H1 (cell line): ENCODE measurements at regions not wholly inside any gene's neighbourhood (a gene's known extent, or its start where the extent isn't known, plus 50 kb on each side); places are given as distances from the start of the nearest gene placed in this dataset.

Experiments used
- CTCF ChIA-PET: fragments of 300-600 bp; sonication (Branson Sonifier 250); formaldehyde crosslinking; loops from one replicate; lab custom pipeline; 2021; ENCODE audit not compliant: partially characterized antibody; lab: Charles Lee
- POLR2A ChIA-PET: fragments of 300-600 bp; sonication (Branson Sonifier 250); formaldehyde crosslinking; loops from one replicate; lab custom pipeline; 2021; ENCODE audit warnings: inconsistent platforms; ENCODE audit not compliant: partially characterized antibody; lab: Charles Lee
- DNase-seq, 2 experiments: peaks; one replicate each; pipeline versions ENCODE4 v3.0.0 to v3.0.0-alpha.2; 2010 to 2022; ENCODE audit warnings: low spot score in 2 of 2, low read depth in 1 of 2, mixed read lengths in 1 of 2
- FAIRE-seq: peaks from 2 replicates; lab custom pipeline; 2011; peaks lifted over from hg19 to GRCh38; lab: Jason Lieb, UNC
- H2AFZ ChIP-seq: 2 replicates; pipeline ENCODE4 v1.8.1; 2012; ENCODE audit warnings: low read length, inconsistent platforms
- H2AK5ac ChIP-seq: 2 replicates; pipeline ENCODE4 v1.6.1; 2013; ENCODE audit warnings: low read depth, low read length
- H2BK120ac ChIP-seq: replicated peaks from 2 replicates; pipeline ENCODE3; 2013; ENCODE audit warnings: low read depth, low read length, inconsistent platforms
- H2BK12ac ChIP-seq: 2 replicates; pipeline ENCODE4 v1.6.1; 2013; ENCODE audit warnings: low read depth, low read length
- H2BK15ac ChIP-seq: 2 replicates; pipeline ENCODE4 v1.6.1; 2013; ENCODE audit warnings: low read length
- H2BK20ac ChIP-seq: 2 replicates; pipeline ENCODE4 v1.6.1; 2013; ENCODE audit warnings: low read length
- H2BK5ac ChIP-seq: 2 replicates; pipeline ENCODE4 v1.6.1; 2013; ENCODE audit warnings: low read depth, low read length
- H3K14ac ChIP-seq: 2 replicates; pipeline ENCODE4 v1.6.1; 2013; ENCODE audit warnings: inconsistent platforms; ENCODE audit not compliant: insufficient read length
- H3K18ac ChIP-seq: 2 replicates; pipeline ENCODE4 v1.6.1; 2013; ENCODE audit warnings: low read length; ENCODE audit errors: extremely low read depth
- H3K23ac ChIP-seq: 2 replicates; pipeline ENCODE4 v1.6.1; 2013; ENCODE audit warnings: inconsistent platforms; ENCODE audit not compliant: insufficient read length
- H3K23me2 ChIP-seq: 2 replicates; pipeline ENCODE4 v1.6.1; 2013; ENCODE audit warnings: low read depth, low read length
- H3K27ac ChIP-seq: 2 replicates; pipeline ENCODE4 v1.6.1; 2011; ENCODE audit warnings: low read depth, low read length, inconsistent platforms
- H3K27me3 ChIP-seq, 4 experiments: replicated peaks in 1 of 4; 1 replicate in 1 of 4; 2 replicates in 3 of 4; pipeline versions ENCODE4 v1.6.1 to v1.8.1; 2011 to 2013; ENCODE audit warnings: low read length in 3 of 4, mild to moderate bottlenecking in 3 of 4, inconsistent platforms in 2 of 4, mixed read lengths in 2 of 4, moderate library complexity in 1 of 4; ENCODE audit not compliant: control insufficient read depth in 3 of 4, insufficient read depth in 3 of 4; ENCODE audit errors: extremely low read depth in 1 of 4
- H3K36me3 ChIP-seq, 4 experiments: 2 replicates each; pipeline versions ENCODE4 v1.6.1 to v1.8.1; 2011 to 2013; ENCODE audit warnings: mild to moderate bottlenecking in 4 of 4, low read length in 3 of 4, moderate library complexity in 2 of 4, control low read depth in 1 of 4, inconsistent platforms in 1 of 4; ENCODE audit not compliant: insufficient read depth in 4 of 4, control insufficient read depth in 2 of 4
- H3K4ac ChIP-seq: replicated peaks from 2 replicates; pipeline ENCODE3; 2013; ENCODE audit warnings: low read length, low read depth, mixed read lengths, inconsistent platforms; ENCODE audit not compliant: insufficient read length
- H3K4me1 ChIP-seq, 4 experiments: replicated peaks in 1 of 4; 1 replicate in 1 of 4; 2 replicates in 3 of 4; pipeline versions ENCODE4 v1.6.1 to v1.8.1; 2011 to 2013; ENCODE audit warnings: low read length in 3 of 4, inconsistent platforms in 2 of 4, mixed read lengths in 1 of 4; ENCODE audit not compliant: insufficient read depth in 4 of 4, control insufficient read depth in 3 of 4
- H3K4me2 ChIP-seq, 2 experiments: 2 replicates each; pipeline versions ENCODE4 v1.6.1 to v1.8.1; 2011 to 2013; ENCODE audit warnings: low read depth in 2 of 2, low read length in 2 of 2, control low read depth in 1 of 2, inconsistent platforms in 1 of 2, mild to moderate bottlenecking in 1 of 2; ENCODE audit not compliant: insufficient read depth in 1 of 2
- H3K4me3 ChIP-seq, 4 experiments: fragments of 200-600, 300-600 bp in 1 of 4; sonication (generic), shearing (Covaris generic), sonication (Bioruptor Twin) in 1 of 4; 2 replicates each; pipeline versions ENCODE4 v1.5.1 to v1.8.1; 2011 to 2016; ENCODE audit warnings: low read length in 4 of 4, low read depth in 3 of 4, control low read depth in 2 of 4, inconsistent platforms in 2 of 4, mild to moderate bottlenecking in 2 of 4, mixed read lengths in 1 of 4, moderate library complexity in 1 of 4; ENCODE audit not compliant: insufficient read depth in 2 of 4; ENCODE audit errors: extremely low read depth in 1 of 4
- H3K56ac ChIP-seq: replicated peaks from 2 replicates; pipeline ENCODE3; 2013; ENCODE audit warnings: low read depth, mild to moderate bottlenecking, mixed read lengths, low read length, inconsistent platforms; ENCODE audit not compliant: insufficient read length
- H3K79me1 ChIP-seq: 2 replicates; pipeline ENCODE4 v1.6.1; 2013; ENCODE audit warnings: low read depth, low read length, control low read depth
- H3K79me2 ChIP-seq, 2 experiments: 2 replicates each; pipeline versions ENCODE4 v1.6.1 to v1.8.1; 2012 to 2013; ENCODE audit warnings: low read length in 2 of 2, mild to moderate bottlenecking in 2 of 2, inconsistent platforms in 1 of 2; ENCODE audit not compliant: insufficient read depth in 2 of 2, control insufficient read depth in 1 of 2
- H3K9ac ChIP-seq, 4 experiments: replicated peaks in 1 of 4; 1 replicate in 1 of 4; 2 replicates in 3 of 4; pipeline versions ENCODE4 v1.6.1 to v1.8.1; 2011 to 2013; ENCODE audit warnings: low read depth in 3 of 4, low read length in 3 of 4, control low read depth in 2 of 4, mild to moderate bottlenecking in 2 of 4, moderate library complexity in 2 of 4, inconsistent platforms in 1 of 4; ENCODE audit errors: extremely low read depth in 1 of 4
- H3K9me3 ChIP-seq, 2 experiments: 2 replicates each; pipeline versions ENCODE4 v1.6.1 to v1.8.1; 2012 to 2013; ENCODE audit warnings: mild to moderate bottlenecking in 2 of 2, moderate library complexity in 2 of 2, control low read depth in 1 of 2, inconsistent platforms in 1 of 2, low read depth in 1 of 2, low read length in 1 of 2, mixed read lengths in 1 of 2; ENCODE audit not compliant: insufficient read depth in 2 of 2
- H4K20me1 ChIP-seq, 2 experiments: replicated peaks in 1 of 2; 2 replicates each; pipeline versions ENCODE3 to v1.8.1; 2011 to 2013; ENCODE audit warnings: inconsistent platforms in 2 of 2, low read length in 2 of 2, mild to moderate bottlenecking in 1 of 2; ENCODE audit not compliant: insufficient read depth in 2 of 2, control insufficient read depth in 1 of 2
- H4K5ac ChIP-seq: 2 replicates; pipeline ENCODE4 v1.6.1; 2013; ENCODE audit warnings: low read length, low read depth, mixed read lengths, inconsistent platforms; ENCODE audit not compliant: insufficient read length
- H4K8ac ChIP-seq: 2 replicates; pipeline ENCODE4 v1.8.0; 2013; ENCODE audit warnings: mild to moderate bottlenecking, moderate library complexity, low read length, inconsistent platforms; ENCODE audit not compliant: insufficient read depth; ENCODE audit errors: extremely low read depth
- H4K91ac ChIP-seq: replicated peaks from 2 replicates; pipeline ENCODE3; 2013; ENCODE audit warnings: low read length, mixed read lengths, inconsistent platforms; ENCODE audit not compliant: insufficient read length
- ASH2L ChIP-seq: fragments of 200-600, 300-600 bp; sonication (generic); IDR thresholded peaks from one replicate; pipeline ENCODE4 v1.7.1; 2017; ENCODE audit warnings: low read length
- BCL11A ChIP-seq, 2 experiments: IDR thresholded peaks; one replicate each; pipeline ENCODE4 v1.6.1; 2011; ENCODE audit warnings: low read depth in 2 of 2, low read length in 2 of 2, mild to moderate bottlenecking in 2 of 2
- KDM1A ChIP-seq: fragments of 200-600, 300-600 bp; sonication (generic); IDR thresholded peaks from 2 replicates; pipeline ENCODE4 v1.7.1; 2016; ENCODE audit warnings: mild to moderate bottlenecking, low read length, borderline replicate concordance
- MAFK ChIP-seq: IDR thresholded peaks from 2 replicates; pipeline ENCODE4 v1.6.1; 2012; ENCODE audit warnings: low read depth, mild to moderate bottlenecking, improper control_type of control experiment, low read length
- SP1 ChIP-seq: IDR thresholded peaks from 2 replicates; pipeline ENCODE4 v1.6.1; 2011; ENCODE audit warnings: low read depth, low read length
- SUZ12 ChIP-seq: fragments of 200-600 bp; sonication (generic); IDR thresholded peaks from 2 replicates; pipeline ENCODE4 v1.6.1; 2012; ENCODE audit warnings: mild to moderate bottlenecking, inconsistent platforms, low read length, moderate library complexity, mixed read lengths
- TAF7 ChIP-seq: optimal IDR thresholded peaks from 2 replicates; pipeline ENCODE3; 2011; ENCODE audit warnings: low read depth, mild to moderate bottlenecking, inconsistent platforms, low read length, moderate library complexity, borderline replicate concordance
- TF ChIP-seq, protein P1 (sequence below), 3 experiments: IDR thresholded peaks; 1 replicate in 2 of 3; 2 replicates in 1 of 3; pipeline versions ENCODE4 v1.5.1 to v1.6.1; 2011; ENCODE audit warnings: low read length in 3 of 3, mild to moderate bottlenecking in 3 of 3, inconsistent platforms in 2 of 3, low read depth in 1 of 3, moderate library complexity in 1 of 3; ENCODE audit not compliant: insufficient read depth in 1 of 3; ENCODE audit errors: control extremely low read depth in 1 of 3

DNA sequence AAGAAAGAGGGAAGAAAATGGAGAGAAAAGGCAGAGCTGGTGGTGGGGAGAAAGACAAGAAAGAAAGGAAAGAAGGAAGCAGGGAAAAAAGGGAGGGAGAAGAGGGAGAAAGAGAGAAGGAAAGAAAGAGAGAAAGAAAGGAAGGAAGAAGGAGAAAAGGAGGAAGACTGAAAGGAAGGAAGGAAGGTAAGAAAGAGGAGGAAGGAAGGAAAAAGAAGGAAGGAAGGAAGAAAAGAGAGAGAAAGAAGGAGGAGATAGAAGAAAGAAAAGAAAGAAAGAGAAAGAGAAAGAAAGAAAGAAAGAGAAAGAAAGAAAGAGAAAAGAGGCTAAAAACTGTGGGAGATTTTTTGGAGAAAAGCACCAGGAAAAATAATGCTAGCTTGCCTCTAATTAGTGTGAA lies 561.4 kb upstream of the GOT2 start:
- no peak overlapping the region for H2BK15ac ChIP-seq
- H3K56ac ChIP-seq, result no peak overlapping the region
- no peaks in the 10 kb centered on the region for H3K9me3 ChIP-seq
- no peak overlapping the region for H4K5ac ChIP-seq
- H3K18ac ChIP-seq, result no peak overlapping the region
- no peak overlapping the region for H2BK120ac ChIP-seq
- POLR2A ChIA-PET, result no interaction called here
- H3K79me2 ChIP-seq, result no peaks in the 10 kb centered on the region
- peaks cover 0 to 7% (median 1%) of the 10 kb centered on the region in 4 experiments; a peak in 3 of 7 replicates for H3K4me1 ChIP-seq
- H3K27me3 ChIP-seq, result no peaks in the 10 kb centered on the region; a peak in 1 of 7 replicates
- FAIRE-seq (no peak), DNase-seq (no peak)
- H3K4me3 ChIP-seq, result no peak overlapping the region
- H3K4me2 ChIP-seq, result no peak overlapping the region
- no peak overlapping the region for H2BK12ac ChIP-seq
- no peak overlapping the region for H3K9ac ChIP-seq
- CTCF ChIA-PET, result interaction anchor here (0.9 kb wide), 1 partner anchor 102 kb away, joined by 3 read pairs; no protein-coding TSS in a partner anchor
- H4K8ac ChIP-seq, result no peak overlapping the region
- no peak overlapping the region for H3K27ac ChIP-seq
- no peak overlapping the region for H2BK20ac ChIP-seq
- no peak overlapping the region for H3K4ac ChIP-seq
- H4K20me1 ChIP-seq, result no peaks in the 10 kb centered on the region
- H4K91ac ChIP-seq, result no peak overlapping the region
- H2AK5ac ChIP-seq, result no peak overlapping the region
- no peak overlapping the region for H3K23ac ChIP-seq
- no peak overlapping the region for H3K14ac ChIP-seq
- H3K23me2 ChIP-seq, result no peaks in the 10 kb centered on the region
- H3K79me1 ChIP-seq, result no peaks in the 10 kb centered on the region
- H3K36me3 ChIP-seq, result no peaks in the 10 kb centered on the region
- no peak overlapping the region for H2BK5ac ChIP-seq
- TF ChIP-seq SP1 (no peak), MAFK (no peak), SUZ12 (no peak), ASH2L (no peak), KDM1A (no peak), TAF7 (no peak), BCL11A (IDR thresholded peaks at IDR 0.05; ENCODE audit: low read depth in 2 of 2, low read length in 2 of 2) (no peak)
- TF ChIP-seq, protein P1, sequence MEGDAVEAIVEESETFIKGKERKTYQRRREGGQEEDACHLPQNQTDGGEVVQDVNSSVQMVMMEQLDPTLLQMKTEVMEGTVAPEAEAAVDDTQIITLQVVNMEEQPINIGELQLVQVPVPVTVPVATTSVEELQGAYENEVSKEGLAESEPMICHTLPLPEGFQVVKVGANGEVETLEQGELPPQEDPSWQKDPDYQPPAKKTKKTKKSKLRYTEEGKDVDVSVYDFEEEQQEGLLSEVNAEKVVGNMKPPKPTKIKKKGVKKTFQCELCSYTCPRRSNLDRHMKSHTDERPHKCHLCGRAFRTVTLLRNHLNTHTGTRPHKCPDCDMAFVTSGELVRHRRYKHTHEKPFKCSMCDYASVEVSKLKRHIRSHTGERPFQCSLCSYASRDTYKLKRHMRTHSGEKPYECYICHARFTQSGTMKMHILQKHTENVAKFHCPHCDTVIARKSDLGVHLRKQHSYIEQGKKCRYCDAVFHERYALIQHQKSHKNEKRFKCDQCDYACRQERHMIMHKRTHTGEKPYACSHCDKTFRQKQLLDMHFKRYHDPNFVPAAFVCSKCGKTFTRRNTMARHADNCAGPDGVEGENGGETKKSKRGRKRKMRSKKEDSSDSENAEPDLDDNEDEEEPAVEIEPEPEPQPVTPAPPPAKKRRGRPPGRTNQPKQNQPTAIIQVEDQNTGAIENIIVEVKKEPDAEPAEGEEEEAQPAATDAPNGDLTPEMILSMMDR (IDR thresholded peaks at IDR 0.05; ENCODE audit: control extremely low read depth in 1 of 3, insufficient read depth in 1 of 3, low read depth in 1 of 3, low read length in 3 of 3), result no peak
- no peak overlapping the region for H2AFZ ChIP-seq
